ENCODE measurements at regions not wholly inside any gene's neighbourhood (a gene's known extent, or its start where the extent isn't known, plus 50 kb on each side); places are given as distances from the start of the nearest gene placed in this dataset.

DNA sequence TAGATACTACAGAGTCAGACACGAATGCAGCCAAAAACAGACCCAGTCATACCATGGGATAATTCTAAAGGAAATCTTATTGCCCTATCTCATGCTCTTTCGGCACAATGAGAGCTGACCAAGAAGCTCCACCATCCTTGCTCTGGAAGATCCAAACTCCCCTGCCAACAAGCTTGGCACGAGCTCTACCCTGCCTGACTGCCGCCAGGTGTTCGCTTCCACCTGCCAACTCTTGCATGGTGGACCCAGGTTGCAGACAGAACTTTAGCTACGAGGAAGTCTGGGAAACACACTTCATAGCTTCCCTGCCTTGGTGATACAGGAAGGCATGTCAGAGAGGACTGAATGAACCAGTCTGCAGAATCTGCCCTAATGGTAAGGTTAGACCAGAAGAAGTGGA lies 355.0 kb downstream of the DRD1 start:
- TF ChIP-seq POLR2A (IDR thresholded peaks at IDR 0.05) (no peak), EP300 (IDR thresholded peaks at IDR 0.05) (no peak)
- TF ChIP-seq, protein P1, sequence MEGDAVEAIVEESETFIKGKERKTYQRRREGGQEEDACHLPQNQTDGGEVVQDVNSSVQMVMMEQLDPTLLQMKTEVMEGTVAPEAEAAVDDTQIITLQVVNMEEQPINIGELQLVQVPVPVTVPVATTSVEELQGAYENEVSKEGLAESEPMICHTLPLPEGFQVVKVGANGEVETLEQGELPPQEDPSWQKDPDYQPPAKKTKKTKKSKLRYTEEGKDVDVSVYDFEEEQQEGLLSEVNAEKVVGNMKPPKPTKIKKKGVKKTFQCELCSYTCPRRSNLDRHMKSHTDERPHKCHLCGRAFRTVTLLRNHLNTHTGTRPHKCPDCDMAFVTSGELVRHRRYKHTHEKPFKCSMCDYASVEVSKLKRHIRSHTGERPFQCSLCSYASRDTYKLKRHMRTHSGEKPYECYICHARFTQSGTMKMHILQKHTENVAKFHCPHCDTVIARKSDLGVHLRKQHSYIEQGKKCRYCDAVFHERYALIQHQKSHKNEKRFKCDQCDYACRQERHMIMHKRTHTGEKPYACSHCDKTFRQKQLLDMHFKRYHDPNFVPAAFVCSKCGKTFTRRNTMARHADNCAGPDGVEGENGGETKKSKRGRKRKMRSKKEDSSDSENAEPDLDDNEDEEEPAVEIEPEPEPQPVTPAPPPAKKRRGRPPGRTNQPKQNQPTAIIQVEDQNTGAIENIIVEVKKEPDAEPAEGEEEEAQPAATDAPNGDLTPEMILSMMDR (IDR thresholded peaks at IDR 0.05), result no peak

Measured in ovary (tissue), 3 donors.